ENCODE measurements at regions not wholly inside any gene's neighbourhood (a gene's known extent, or its start where the extent isn't known, plus 50 kb on each side); places are given as distances from the start of the nearest gene placed in this dataset.

DNA sequence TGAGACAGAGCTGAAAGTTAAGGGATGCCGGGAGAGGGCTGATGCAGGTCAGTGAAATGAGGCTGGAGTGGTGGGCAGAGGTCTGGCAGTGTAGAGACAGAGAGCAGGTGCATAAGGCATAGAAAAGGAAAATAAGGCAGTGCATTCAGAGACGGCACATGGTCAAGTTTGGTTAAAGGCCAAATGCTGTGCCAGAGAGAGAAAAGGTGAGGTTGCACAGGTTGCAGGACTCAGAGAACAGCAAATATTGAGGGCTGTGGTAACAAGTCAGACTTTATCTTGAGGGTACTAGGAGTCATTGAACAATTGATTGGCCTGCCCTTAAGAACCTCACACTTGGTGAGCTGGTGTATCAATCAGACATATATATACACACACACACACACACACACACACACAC is 102.9 kb upstream of the TSHZ2 start:
- ATAC-seq (no peak), DNase-seq (no peak)
- intact Hi-C loops (cut with micrococcal nuclease) = no loop called here

- ATAC-seq (no peak), DNase-seq (no peak)
- intact Hi-C loops (cut with micrococcal nuclease) = no loop called here
Observed at GRCh38 chr20:52867305-52867704, 104.9 kb upstream of the TSHZ2 start.

- no peak for ATAC-seq
- DNase-seq = no peak
- intact Hi-C loops (cut with micrococcal nuclease) = no loop called here
Observed at GRCh38 chr20:52864916-52865605, 107.1 kb upstream of the TSHZ2 start.

GRCh38 chr20:52859156-52859876 is 112.8 kb upstream of the TSHZ2 start:
- ATAC-seq (peak; percentile 78), DNase-seq (peak; percentile 25)
- intact Hi-C loops (cut with micrococcal nuclease) = no loop called here

- intact Hi-C loops (cut with micrococcal nuclease) = no loop called here
- DNase-seq (no peak), ATAC-seq (no peak)
Observed at GRCh38 chr20:52852714-52853113, 119.4 kb upstream of the TSHZ2 start.

GRCh38 chr20:52847731-52848359 is 124.3 kb upstream of the TSHZ2 start:
- ATAC-seq (no peak), DNase-seq (no peak)
- intact Hi-C loops (cut with micrococcal nuclease) = no loop called here

DNA sequence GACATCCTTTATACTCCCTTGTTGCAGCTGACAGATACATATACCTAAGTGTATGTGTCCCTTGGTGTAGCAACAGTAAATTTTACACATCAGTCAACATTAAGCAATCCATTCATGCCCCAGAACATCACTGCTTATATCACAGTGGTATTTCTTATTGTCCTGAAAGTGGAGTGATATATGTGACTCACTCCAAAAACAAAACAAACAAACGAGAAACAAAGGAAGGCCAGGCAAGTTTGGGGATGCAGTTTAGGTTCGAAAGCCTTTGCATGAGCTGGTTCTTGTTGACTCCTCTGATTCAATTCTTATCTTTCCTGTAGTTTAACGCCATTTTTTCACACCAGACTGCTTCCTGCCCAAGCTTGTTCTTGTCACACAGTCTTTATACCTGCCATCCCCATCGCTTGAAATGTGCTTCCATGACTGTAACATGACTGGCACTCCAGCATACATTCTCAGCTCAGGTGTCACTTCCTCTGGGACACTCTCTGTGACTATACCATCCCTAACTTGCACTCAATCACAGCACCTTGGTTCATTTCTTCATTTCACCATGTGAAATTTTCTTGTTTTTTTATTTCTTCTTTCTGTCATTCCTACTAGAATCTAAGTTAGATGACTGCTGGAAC is 125.0 kb upstream of the TSHZ2 start:
- no peak for DNase-seq
- intact Hi-C loops (cut with micrococcal nuclease) = no loop called here
- ATAC-seq = no peak

DNA sequence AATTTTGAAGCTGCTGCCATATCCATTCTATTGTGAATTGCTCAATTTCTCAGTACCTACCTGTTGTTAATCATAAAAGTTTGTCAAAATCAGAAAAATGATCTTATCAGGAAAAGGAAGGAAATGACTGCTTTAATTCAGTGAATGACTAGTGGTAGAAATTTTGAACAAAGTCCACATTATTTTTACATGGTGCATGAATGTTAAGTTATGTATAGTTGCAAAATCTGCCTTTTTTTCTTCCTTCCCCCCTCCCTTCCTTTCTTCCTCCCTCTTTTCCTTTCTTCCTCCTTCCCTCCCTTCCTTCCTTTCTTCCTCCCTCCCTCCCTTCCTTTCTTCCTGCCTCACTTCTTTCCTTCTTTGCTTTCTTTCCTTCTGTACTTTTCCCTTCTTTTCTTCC is 127.1 kb upstream of the TSHZ2 start:
- intact Hi-C loops (cut with micrococcal nuclease) = no loop called here
- ATAC-seq (no peak), DNase-seq (no peak)

DNA sequence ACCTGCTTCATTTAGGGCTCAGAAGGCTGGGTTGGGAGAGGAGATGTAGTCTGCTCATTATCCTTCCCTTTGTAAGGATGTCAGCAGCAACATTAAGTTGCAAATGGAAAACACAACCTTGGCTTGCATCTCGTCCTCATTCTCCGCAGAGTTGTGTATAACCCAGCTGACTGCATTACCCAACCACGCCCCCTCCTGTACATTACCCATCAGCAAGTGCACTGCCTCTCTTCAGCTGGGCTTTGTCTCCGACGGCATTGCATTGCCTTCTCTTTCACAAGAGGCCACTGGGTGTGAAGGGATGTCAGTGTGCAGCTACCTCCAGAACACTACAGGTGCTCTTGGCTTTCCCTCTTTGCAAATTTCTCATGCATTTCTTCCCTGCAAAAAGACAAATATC is 128.7 kb upstream of the TSHZ2 start:
- intact Hi-C loops (cut with micrococcal nuclease) = no loop called here
- no peak for ATAC-seq
- DNase-seq = no peak

GRCh38 chr20:52841003-52841402 is 131.2 kb upstream of the TSHZ2 start:
- DNase-seq (no peak), ATAC-seq (no peak)
- intact Hi-C loops (cut with micrococcal nuclease) = no loop called here

GRCh38 chr20:52840041-52840440 is 132.1 kb upstream of the TSHZ2 start:
- intact Hi-C loops (cut with micrococcal nuclease) = no loop called here
- DNase-seq = no peak
- ATAC-seq = no peak

- intact Hi-C loops (cut with micrococcal nuclease) = no loop called here
- no peak for DNase-seq
- no peak for ATAC-seq
Observed at GRCh38 chr20:52838510-52839241, 133.5 kb upstream of the TSHZ2 start.

GRCh38 chr20:52837378-52837777 is 134.8 kb upstream of the TSHZ2 start:
- intact Hi-C loops (cut with micrococcal nuclease) = no loop called here
- no peak for DNase-seq
- ATAC-seq = no peak

- intact Hi-C loops (cut with micrococcal nuclease) = no loop called here
- no peak for ATAC-seq
Observed at GRCh38 chr20:52833901-52834300, 138.3 kb upstream of the TSHZ2 start.

GRCh38 chr20:52832151-52832774 is 139.9 kb upstream of the TSHZ2 start:
- intact Hi-C loops (cut with micrococcal nuclease) = no loop called here

More at GRCh38 chr20:52833901-52834300, 138.3 kb upstream of the TSHZ2 start:
- DNase-seq = no peak

GRCh38 chr20:52830598-52830997 is 141.6 kb upstream of the TSHZ2 start:
- intact Hi-C loops (cut with micrococcal nuclease) = no loop called here
- no peak for DNase-seq
- ATAC-seq = no peak

More at GRCh38 chr20:52832151-52832774, 139.9 kb upstream of the TSHZ2 start:
- ATAC-seq (no peak), DNase-seq (no peak)

- ATAC-seq (no peak), DNase-seq (no peak)
- intact Hi-C loops (cut with micrococcal nuclease) = no loop called here
Observed at GRCh38 chr20:52829111-52829510, 143.0 kb upstream of the TSHZ2 start.

- intact Hi-C loops (cut with micrococcal nuclease) = no loop called here
- DNase-seq (no peak), ATAC-seq (no peak)
Observed at GRCh38 chr20:52828199-52828598, 144.0 kb upstream of the TSHZ2 start.

DNA sequence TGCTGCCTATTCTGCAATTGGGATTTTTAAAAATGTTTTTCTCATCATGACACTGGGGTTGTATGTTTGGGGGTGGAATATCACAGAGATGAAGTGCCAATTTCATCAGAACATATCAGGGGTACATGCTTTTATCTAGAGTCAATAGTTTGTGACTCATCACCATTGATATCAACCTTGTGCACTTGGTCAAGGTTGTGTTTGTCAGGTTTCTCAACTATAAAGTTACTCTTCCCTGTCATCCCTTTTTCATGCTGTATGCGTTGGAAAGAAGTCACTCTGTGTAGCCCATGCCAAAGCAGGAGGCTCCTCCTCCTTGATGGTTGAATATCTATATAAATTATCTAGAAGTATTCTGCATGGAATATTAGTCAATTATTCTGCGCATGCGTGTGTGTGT is 145.4 kb upstream of the TSHZ2 start:
- ATAC-seq = no peak
- no peak for DNase-seq
- intact Hi-C loops (cut with micrococcal nuclease) = no loop called here
